SKM-1 (cell line): ENCODE measurements at regions not wholly inside any gene's neighbourhood (a gene's known extent, or its start where the extent isn't known, plus 50 kb on each side); places are given as distances from the start of the nearest gene placed in this dataset.

Experiments used
- DNase-seq: peaks from one replicate; lab custom pipeline; 2025; ENCODE audit not compliant: unreplicated experiment; lab: John Stamatoyannopoulos, UW

GRCh38 chr2:21607572-21607971 lies 483.8 kb downstream of the TDRD15 start:
- DNase-seq, result no peak

GRCh38 chr2:21610304-21610703 lies 486.5 kb downstream of the TDRD15 start:
- DNase-seq, result no peak

GRCh38 chr2:21617885-21618434 lies 494.2 kb downstream of the TDRD15 start:
- DNase-seq, result no peak

- DNase-seq, result no peak
Observed at GRCh38 chr2:21620771-21621170, 497.0 kb downstream of the TDRD15 start.

- no peak for DNase-seq
Observed at GRCh38 chr2:21627938-21628337, 504.2 kb downstream of the TDRD15 start.

GRCh38 chr2:21633015-21633414 lies 509.2 kb downstream of the TDRD15 start:
- DNase-seq, result no peak

- no peak for DNase-seq
Observed at GRCh38 chr2:21633466-21633865, 509.7 kb downstream of the TDRD15 start.

GRCh38 chr2:21633911-21634310 lies 510.1 kb downstream of the TDRD15 start:
- DNase-seq, result no peak

GRCh38 chr2:21640046-21640445 lies 516.3 kb downstream of the TDRD15 start:
- DNase-seq, result no peak

- DNase-seq, result no peak
Observed at GRCh38 chr2:21642647-21643046, 518.9 kb downstream of the TDRD15 start.

GRCh38 chr2:21643180-21643579 lies 519.4 kb downstream of the TDRD15 start:
- no peak for DNase-seq

GRCh38 chr2:21644266-21644665 lies 520.5 kb downstream of the TDRD15 start:
- no peak for DNase-seq

GRCh38 chr2:21646345-21646744 lies 522.6 kb downstream of the TDRD15 start:
- no peak for DNase-seq

GRCh38 chr2:21650569-21650968 lies 526.8 kb downstream of the TDRD15 start:
- DNase-seq, result no peak

GRCh38 chr2:21655136-21655535 lies 531.4 kb downstream of the TDRD15 start:
- DNase-seq, result no peak

- no peak for DNase-seq
Observed at GRCh38 chr2:21656330-21657075, 532.7 kb downstream of the TDRD15 start.

GRCh38 chr2:21657445-21657844 lies 533.7 kb downstream of the TDRD15 start:
- no peak for DNase-seq

GRCh38 chr2:21658269-21658668 lies 534.5 kb downstream of the TDRD15 start:
- DNase-seq, result no peak

GRCh38 chr2:21658907-21659477 lies 535.2 kb downstream of the TDRD15 start:
- DNase-seq, result no peak

GRCh38 chr2:21664083-21664482 lies 540.3 kb downstream of the TDRD15 start:
- no peak for DNase-seq

GRCh38 chr2:21667638-21668037 lies 543.9 kb downstream of the TDRD15 start:
- DNase-seq, result no peak

- no peak for DNase-seq
Observed at GRCh38 chr2:21668078-21668710, 544.4 kb downstream of the TDRD15 start.
